Uterus (tissue), 2 donors: ENCODE measurements at regions not wholly inside any gene's neighbourhood (a gene's known extent, or its start where the extent isn't known, plus 50 kb on each side); places are given as distances from the start of the nearest gene placed in this dataset.

Experiments used
- POLR2A ChIP-seq, 2 donors: fragments of 450-650 bp; IDR thresholded peaks; one replicate each; pipeline ENCODE4 v1.6.1; 2016; ENCODE audit warnings: antibody characterized with exemption in 2 of 2, mild to moderate bottlenecking in 1 of 2, moderate library complexity in 1 of 2
- TF ChIP-seq, protein P1 (sequence below), 4 experiments: fragments of 200-600 bp in 2 of 4; fragments of 450-650 bp in 2 of 4; sonication (generic) in 2 of 4; IDR thresholded peaks; one replicate each; pipeline ENCODE4 v1.5.1; 2016 to 2019; ENCODE audit warnings: antibody characterized with exemption in 4 of 4, mild to moderate bottlenecking in 2 of 4, moderate library complexity in 1 of 4

DNA sequence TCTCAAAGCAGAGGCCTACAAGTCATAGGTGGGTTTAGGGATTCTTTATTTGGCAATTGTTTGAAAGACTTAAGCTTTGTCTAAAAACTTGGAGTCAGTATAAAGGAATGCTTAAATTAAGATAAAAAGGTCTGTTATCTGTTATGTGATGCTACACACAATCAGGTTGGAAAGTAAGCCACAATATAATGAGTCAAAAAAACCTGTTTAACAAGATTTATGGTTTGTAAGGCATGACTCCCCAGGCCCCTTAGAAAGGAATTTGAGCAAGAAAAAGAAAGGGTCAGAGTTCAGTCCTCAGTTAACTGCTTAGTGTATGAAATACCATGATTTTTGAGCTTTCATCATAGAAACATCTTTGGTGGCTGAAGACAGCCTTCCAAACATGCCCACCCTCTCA is 66.8 kb upstream of the HMGN3 start:
- TF ChIP-seq, protein P1, sequence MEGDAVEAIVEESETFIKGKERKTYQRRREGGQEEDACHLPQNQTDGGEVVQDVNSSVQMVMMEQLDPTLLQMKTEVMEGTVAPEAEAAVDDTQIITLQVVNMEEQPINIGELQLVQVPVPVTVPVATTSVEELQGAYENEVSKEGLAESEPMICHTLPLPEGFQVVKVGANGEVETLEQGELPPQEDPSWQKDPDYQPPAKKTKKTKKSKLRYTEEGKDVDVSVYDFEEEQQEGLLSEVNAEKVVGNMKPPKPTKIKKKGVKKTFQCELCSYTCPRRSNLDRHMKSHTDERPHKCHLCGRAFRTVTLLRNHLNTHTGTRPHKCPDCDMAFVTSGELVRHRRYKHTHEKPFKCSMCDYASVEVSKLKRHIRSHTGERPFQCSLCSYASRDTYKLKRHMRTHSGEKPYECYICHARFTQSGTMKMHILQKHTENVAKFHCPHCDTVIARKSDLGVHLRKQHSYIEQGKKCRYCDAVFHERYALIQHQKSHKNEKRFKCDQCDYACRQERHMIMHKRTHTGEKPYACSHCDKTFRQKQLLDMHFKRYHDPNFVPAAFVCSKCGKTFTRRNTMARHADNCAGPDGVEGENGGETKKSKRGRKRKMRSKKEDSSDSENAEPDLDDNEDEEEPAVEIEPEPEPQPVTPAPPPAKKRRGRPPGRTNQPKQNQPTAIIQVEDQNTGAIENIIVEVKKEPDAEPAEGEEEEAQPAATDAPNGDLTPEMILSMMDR (IDR thresholded peaks at IDR 0.05): no peak
- no peak for TF ChIP-seq POLR2A (IDR thresholded peaks at IDR 0.05)
